Lower lobe of right lung (tissue), 2 donors: ENCODE measurements at regions not wholly inside any gene's neighbourhood (a gene's known extent, or its start where the extent isn't known, plus 50 kb on each side); places are given as distances from the start of the nearest gene placed in this dataset.
"Not testable (repeated sequence)": the region's sequence is repeated elsewhere in the genome, so short reads cannot be mapped to it uniquely, and the experiment has no call there.

Experiments
- ATAC-seq, 2 donors: fragments of 200-7000 bp; cut with Tn5 transposase; one replicate each; pipeline ENCODE4 v1.9.1; 2020 to 2022; ENCODE audit warnings: mild to moderate bottlenecking in 2 of 2, moderate library complexity in 2 of 2
- DNase-seq: peaks from one replicate; pipeline ENCODE4 v3.0.0-alpha.2; 2020
- H3K27ac ChIP-seq: fragments of 200-600 bp; one replicate; pipeline ENCODE4 v1.8.0; 2022
- H3K27me3 ChIP-seq: fragments of 200-600 bp; one replicate; pipeline ENCODE4 v1.8.0; 2022; ENCODE audit warnings: low read depth
- H3K36me3 ChIP-seq: fragments of 200-600 bp; one replicate; pipeline ENCODE4 v1.8.0; 2022; ENCODE audit warnings: mild to moderate bottlenecking
- H3K4me1 ChIP-seq: fragments of 200-600 bp; one replicate; pipeline ENCODE4 v1.8.0; 2022
- H3K4me3 ChIP-seq: fragments of 200-600 bp; one replicate; pipeline ENCODE4 v1.8.0; 2022; ENCODE audit warnings: mild to moderate bottlenecking
- H3K9me3 ChIP-seq: fragments of 200-600 bp; one replicate; pipeline ENCODE4 v1.8.0; 2022
- intact Hi-C: fragments of 100-400 bp; cut with DNase I; formaldehyde crosslinking; loops from one replicate; pipeline ENCODE4 v1.11.0; 2022
- TF ChIP-seq, protein P1 (sequence below): fragments of 200-600 bp; IDR thresholded peaks from one replicate; pipeline ENCODE4 v1.8.0; 2022; ENCODE audit warnings: antibody characterized with exemption, mild to moderate bottlenecking
- donor health status: DM: no; HTN: yes; CAD: no; lungs with severe emphysema.

DNA sequence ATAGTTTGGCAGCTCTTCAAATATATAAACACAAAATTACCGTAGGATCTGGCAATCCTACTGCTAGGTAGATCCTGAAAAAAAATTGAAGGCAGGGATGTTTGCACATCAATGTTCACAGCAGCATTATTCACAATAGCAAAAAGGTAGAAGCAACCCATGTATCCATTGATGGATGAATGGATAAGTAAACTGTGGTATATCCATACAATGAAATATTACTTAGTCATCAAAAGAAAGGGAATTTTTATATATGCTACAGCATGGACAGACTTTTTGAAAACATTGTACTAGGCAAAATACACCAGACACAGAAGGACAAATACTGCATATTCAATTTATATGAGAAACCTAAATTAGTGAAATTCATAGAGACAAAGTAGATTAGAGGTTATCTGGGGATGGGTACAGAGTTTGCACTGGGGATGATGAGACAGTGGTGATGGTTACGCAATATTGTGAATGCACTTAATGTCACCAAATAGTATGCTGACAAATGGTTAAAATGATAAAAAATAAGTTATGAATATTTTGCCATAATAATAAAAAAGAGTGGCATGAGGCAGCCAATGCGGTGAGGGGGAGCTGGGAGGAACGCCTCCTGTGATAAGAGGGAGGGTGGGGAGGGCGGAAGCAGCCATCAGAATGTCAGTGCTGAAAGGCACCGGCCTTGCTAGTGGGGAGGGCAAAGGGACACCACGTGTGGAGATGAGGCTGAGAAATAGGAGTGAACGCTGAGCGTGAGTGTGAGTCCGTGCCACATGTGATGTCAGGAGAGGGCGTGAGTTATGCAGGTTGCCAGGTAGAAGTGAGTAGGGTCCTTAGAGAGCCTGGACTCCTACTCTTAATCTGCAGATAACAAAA is 386.1 kb upstream of the PODXL start:
- no peak overlapping the region for H3K4me3 ChIP-seq
- peaks cover 24% of the 10 kb centered on the region for H3K27me3 ChIP-seq
- H3K36me3 ChIP-seq: no peaks in the 10 kb centered on the region
- TF ChIP-seq, protein P1, sequence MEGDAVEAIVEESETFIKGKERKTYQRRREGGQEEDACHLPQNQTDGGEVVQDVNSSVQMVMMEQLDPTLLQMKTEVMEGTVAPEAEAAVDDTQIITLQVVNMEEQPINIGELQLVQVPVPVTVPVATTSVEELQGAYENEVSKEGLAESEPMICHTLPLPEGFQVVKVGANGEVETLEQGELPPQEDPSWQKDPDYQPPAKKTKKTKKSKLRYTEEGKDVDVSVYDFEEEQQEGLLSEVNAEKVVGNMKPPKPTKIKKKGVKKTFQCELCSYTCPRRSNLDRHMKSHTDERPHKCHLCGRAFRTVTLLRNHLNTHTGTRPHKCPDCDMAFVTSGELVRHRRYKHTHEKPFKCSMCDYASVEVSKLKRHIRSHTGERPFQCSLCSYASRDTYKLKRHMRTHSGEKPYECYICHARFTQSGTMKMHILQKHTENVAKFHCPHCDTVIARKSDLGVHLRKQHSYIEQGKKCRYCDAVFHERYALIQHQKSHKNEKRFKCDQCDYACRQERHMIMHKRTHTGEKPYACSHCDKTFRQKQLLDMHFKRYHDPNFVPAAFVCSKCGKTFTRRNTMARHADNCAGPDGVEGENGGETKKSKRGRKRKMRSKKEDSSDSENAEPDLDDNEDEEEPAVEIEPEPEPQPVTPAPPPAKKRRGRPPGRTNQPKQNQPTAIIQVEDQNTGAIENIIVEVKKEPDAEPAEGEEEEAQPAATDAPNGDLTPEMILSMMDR: no peak
- ATAC-seq: no peak
- H3K9me3 ChIP-seq: no peaks in the 10 kb centered on the region
- no peak for DNase-seq
- peaks cover 6% of the 10 kb centered on the region for H3K4me1 ChIP-seq
- intact Hi-C loops: no loop called here
- H3K27ac ChIP-seq: no peak overlapping the region

DNA sequence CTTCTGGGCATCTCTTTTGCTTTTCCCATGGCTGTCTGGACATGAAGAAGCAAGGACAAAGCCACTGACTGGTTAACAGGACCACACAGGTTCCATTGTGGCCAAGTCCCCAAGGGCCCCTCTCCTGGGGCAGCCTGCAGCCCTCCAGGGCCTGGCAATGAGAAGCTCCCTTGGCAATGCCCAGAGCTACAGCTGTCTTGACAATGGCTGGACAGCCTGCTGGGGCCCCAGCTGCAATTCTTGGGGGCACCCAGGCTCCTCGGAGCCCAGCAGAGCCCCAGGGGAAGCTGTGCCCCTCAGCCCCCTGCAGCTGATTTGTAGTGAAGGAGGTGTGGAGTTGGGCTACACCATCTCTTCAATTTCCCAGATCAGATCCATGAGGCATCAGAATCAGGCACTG is 384.9 kb upstream of the PODXL start:
- no peak for ATAC-seq
- peaks cover 6% of the 10 kb centered on the region for H3K4me1 ChIP-seq
- H3K4me3 ChIP-seq: no peak overlapping the region
- H3K36me3 ChIP-seq: no peaks in the 10 kb centered on the region
- no peaks in the 10 kb centered on the region for H3K9me3 ChIP-seq
- no peak overlapping the region for H3K27ac ChIP-seq
- no peak for DNase-seq
- TF ChIP-seq, protein P1: no peak
- H3K27me3 ChIP-seq: peaks cover 21% of the 10 kb centered on the region
- intact Hi-C loops: no loop called here

DNA sequence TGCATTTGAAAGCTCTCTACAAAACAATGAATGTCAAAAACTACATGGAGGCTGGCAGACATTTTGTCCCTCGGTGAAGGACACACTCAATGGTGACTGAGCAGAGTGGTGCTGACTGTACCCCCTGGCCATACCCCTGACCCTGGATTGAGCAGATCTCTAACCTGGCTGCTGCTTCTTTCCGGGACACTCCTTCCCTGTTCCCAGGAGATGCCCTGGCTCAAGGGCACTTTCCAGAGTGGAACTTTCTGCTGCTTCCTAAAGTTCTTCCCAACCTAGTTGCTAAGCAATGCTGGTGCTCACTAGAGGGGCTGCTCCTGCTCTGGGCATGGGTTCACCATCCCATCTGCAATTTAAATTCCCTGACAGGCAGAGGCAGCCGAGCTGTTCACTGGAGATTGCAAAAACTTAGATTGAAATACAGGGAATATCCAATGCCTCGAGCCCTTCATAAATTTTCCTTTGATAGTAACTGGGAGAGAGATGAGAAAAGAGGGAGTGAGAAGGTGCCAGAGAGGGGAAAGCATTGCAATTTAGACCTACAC is 384.3 kb upstream of the PODXL start:
- no peak overlapping the region for H3K4me3 ChIP-seq
- no peaks in the 10 kb centered on the region for H3K36me3 ChIP-seq
- intact Hi-C loops: no loop called here
- H3K9me3 ChIP-seq: no peaks in the 10 kb centered on the region
- H3K4me1 ChIP-seq: peaks cover 6% of the 10 kb centered on the region
- ATAC-seq: no peak
- peaks cover 15% of the 10 kb centered on the region for H3K27me3 ChIP-seq
- H3K27ac ChIP-seq: no peak overlapping the region
- TF ChIP-seq, protein P1: no peak
- DNase-seq: no peak

GRCh38 chr7:131938788-131939187 is 382.4 kb upstream of the PODXL start:
- DNase-seq, H3K27me3 ChIP-seq, H3K4me3 ChIP-seq, H3K4me1 ChIP-seq, H3K36me3 ChIP-seq, ATAC-seq, H3K27ac ChIP-seq, intact Hi-C loops, H3K9me3 ChIP-seq: not testable (repeated sequence)

GRCh38 chr7:131937868-131938267 is 381.4 kb upstream of the PODXL start:
- H3K36me3 ChIP-seq: no peaks in the 10 kb centered on the region
- no peak for ATAC-seq
- no peaks in the 10 kb centered on the region for H3K4me1 ChIP-seq
- H3K4me3 ChIP-seq: no peak overlapping the region
- no peak for DNase-seq
- intact Hi-C loops: no loop called here
- TF ChIP-seq, protein P1: no peak
- H3K9me3 ChIP-seq: no peaks in the 10 kb centered on the region
- H3K27ac ChIP-seq: no peak overlapping the region
- H3K27me3 ChIP-seq: peaks cover 1% of the 10 kb centered on the region

GRCh38 chr7:131935180-131935579 is 378.8 kb upstream of the PODXL start:
- TF ChIP-seq, protein P1: no peak
- intact Hi-C loops: no loop called here
- no peaks in the 10 kb centered on the region for H3K4me1 ChIP-seq
- no peak for ATAC-seq
- H3K9me3 ChIP-seq: no peaks in the 10 kb centered on the region
- H3K36me3 ChIP-seq: no peaks in the 10 kb centered on the region
- DNase-seq: no peak
- peaks cover 7% of the 10 kb centered on the region for H3K27me3 ChIP-seq
- no peak overlapping the region for H3K4me3 ChIP-seq
- H3K27ac ChIP-seq: no peak overlapping the region
